Motor neuron (in vitro differentiated cells): ENCODE measurements at regions not wholly inside any gene's neighbourhood (a gene's known extent, or its start where the extent isn't known, plus 50 kb on each side); places are given as distances from the start of the nearest gene placed in this dataset.

Experiments
- ATAC-seq, 8 experiments: fragments of 200-7000 bp; cut with Tn5 transposase; replicated peaks in 6 of 8; 2 replicates each; pipeline ENCODE4 v1.8.0; 2021; ENCODE audit warnings: mild to moderate bottlenecking in 8 of 8, moderate library complexity in 8 of 8
- H3K27ac ChIP-seq, 2 donors: fragments of 250-450 bp; sonication (Bioruptor Pico); 2 replicates each; pipeline ENCODE4 v1.9.0; 2021; ENCODE audit warnings: antibody characterized with exemption in 2 of 2, mild to moderate bottlenecking in 2 of 2, moderate library complexity in 1 of 2
- H3K4me1 ChIP-seq, 2 donors: fragments of 250-450 bp; sonication (Bioruptor Pico); replicated peaks in 1 of 2; 2 replicates each; pipeline ENCODE4 v1.6.1; 2021; ENCODE audit warnings: antibody characterized with exemption in 2 of 2, mild to moderate bottlenecking in 2 of 2, moderate library complexity in 1 of 2
- H3K4me3 ChIP-seq, 5 donors: fragments of 250-450 bp; sonication (Bioruptor Pico); 2 replicates each; pipeline ENCODE4 v1.9.0; 2021; ENCODE audit warnings: antibody characterized with exemption in 5 of 5, mild to moderate bottlenecking in 5 of 5, moderate library complexity in 4 of 5
- WGBS, 10 experiments: fragments of 450-650 bp; shearing (Covaris generic); methylation state at CpG; one replicate each; pipeline ENCODE4 v1.0.0; 2022; 5-methylcytosine and 5-hydroxymethylcytosine counted together
- in situ Hi-C, 9 experiments: fragments of 400-800 bp; cut with MboI; loops; one replicate each; pipeline ENCODE4 v1.15.0; 2021; ENCODE audit warnings: low sequenced_read_pairs in 9 of 9, low pct_unique_long_range_greater_than_20kb in 2 of 9; ENCODE audit not compliant: unreplicated experiment in 9 of 9

GRCh38 chr18:39346916-39347315 is 1781.3 kb upstream of the CELF4 start:
- Histone ChIP-seq H3K27ac (no peak overlapping the region), H3K4me3 (no peak overlapping the region), H3K4me1 (peaks cover 0 to 11% of the 10 kb centered on the region in 2 donors)
- in situ Hi-C loops, result no loop called here
- peak in 3 of 8 experiments; percentile 43 to 62 (median 44) for ATAC-seq
- WGBS, 10 experiments, result 75 to 100% (median 89%) methylated on average over 1 of the region's 1 CpG; no CpG with 5 or more reads in 2 of the 10 experiments

- H3K27ac ChIP-seq, result no peak overlapping the region
- WGBS, 10 experiments, result 5 to 100% (median 89%) methylated on average over 1 to 2 of the region's 2 CpGs; no CpG with 5 or more reads in 1 of the 10 experiments
- ATAC-seq, result peak in 1 of 8 experiments; percentile 46
- H3K4me3 ChIP-seq, result no peak overlapping the region
- peaks cover 9 to 13% of the 10 kb centered on the region in 2 donors for H3K4me1 ChIP-seq
- in situ Hi-C loops, result no loop called here
Observed at GRCh38 chr18:39345321-39345720, 1779.7 kb upstream of the CELF4 start.

- Histone ChIP-seq H3K4me1 (peaks cover 12 to 13% of the 10 kb centered on the region in 2 donors), H3K4me3 (no peak overlapping the region), H3K27ac (no peak overlapping the region)
- in situ Hi-C loops, result no loop called here
- WGBS, 10 experiments, result 66 to 100% (median 94%) methylated on average over 4 to 5 of the region's 5 CpGs; no CpG with 5 or more reads in 1 of the 10 experiments
- no peak for ATAC-seq
Observed at GRCh38 chr18:39344487-39344886, 1778.9 kb upstream of the CELF4 start.

- ATAC-seq, result peak in 3 of 8 experiments; percentile 24 to 79 (median 72)
- Histone ChIP-seq H3K4me1 (peaks cover 2 to 12% of the 10 kb centered on the region in 2 donors), H3K27ac (no peak overlapping the region), H3K4me3 (no peak overlapping the region)
- 0 to 83% (median 50%) methylated on average over 1 to 2 of the region's 2 CpGs; no CpG with 5 or more reads in 3 of the 10 experiments for WGBS, 10 experiments
- in situ Hi-C loops, result no loop called here
Observed at GRCh38 chr18:39341129-39341528, 1775.5 kb upstream of the CELF4 start.

- in situ Hi-C loops, result no loop called here
- ATAC-seq, result no peak
- Histone ChIP-seq H3K4me3 (no peak overlapping the region), H3K27ac (no peak overlapping the region), H3K4me1 (peaks cover 2 to 12% of the 10 kb centered on the region in 2 donors)
- WGBS, 10 experiments, result 0 to 100% (median 100%) methylated on average over 1 of the region's 1 CpG; no CpG with 5 or more reads in 3 of the 10 experiments
Observed at GRCh38 chr18:39340418-39340817, 1774.8 kb upstream of the CELF4 start.

GRCh38 chr18:39329496-39330275 is 1764.1 kb upstream of the CELF4 start:
- Histone ChIP-seq H3K4me3 (no peak overlapping the region), H3K27ac (no peak overlapping the region), H3K4me1 (peaks cover 0 to 6% of the 10 kb centered on the region in 2 donors)
- in situ Hi-C loops, result no loop called here
- ATAC-seq, result peak in 1 of 8 experiments; percentile 41

GRCh38 chr18:39326772-39327171 is 1761.2 kb upstream of the CELF4 start:
- in situ Hi-C loops, result no loop called here
- Histone ChIP-seq H3K4me1 (peaks cover 0 to 2% of the 10 kb centered on the region in 2 donors), H3K4me3 (no peak overlapping the region), H3K27ac (no peak overlapping the region)
- 0 to 100% (median 73%) methylated on average over 1 to 2 of the region's 2 CpGs; no CpG with 5 or more reads in 1 of the 10 experiments for WGBS, 10 experiments
- no peak for ATAC-seq

- Histone ChIP-seq H3K4me3 (no peak overlapping the region), H3K27ac (no peak overlapping the region), H3K4me1 (peaks cover 0 to 6% of the 10 kb centered on the region in 2 donors)
- no peak for ATAC-seq
- in situ Hi-C loops, result no loop called here
- 0 to 100% (median 93%) methylated on average over 1 of the region's 1 CpG; no CpG with 5 or more reads in 4 of the 10 experiments for whole genome bisulfite sequencing, 10 experiments
Observed at GRCh38 chr18:39325973-39326372, 1760.4 kb upstream of the CELF4 start.

- ATAC-seq, result peak in 1 of 8 experiments; percentile 18
Observed at GRCh38 chr18:39319141-39319540, 1753.5 kb upstream of the CELF4 start.

GRCh38 chr18:39318462-39318861 is 1752.9 kb upstream of the CELF4 start:
- in situ Hi-C loops, result no loop called here

More at GRCh38 chr18:39319141-39319540, 1753.5 kb upstream of the CELF4 start:
- Histone ChIP-seq H3K4me1 (peaks cover 0 to 4% of the 10 kb centered on the region in 2 donors), H3K4me3 (no peak overlapping the region), H3K27ac (no peak overlapping the region)
- in situ Hi-C loops, result no loop called here

GRCh38 chr18:39318008-39318407 is 1752.4 kb upstream of the CELF4 start:
- no peak for ATAC-seq
- in situ Hi-C loops, result no loop called here
- 40 to 100% (median 97%) methylated on average over 1 to 3 of the region's 3 CpGs for WGBS, 10 experiments

More at GRCh38 chr18:39318462-39318861, 1752.9 kb upstream of the CELF4 start:
- ATAC-seq, result peak in 2 of 8 experiments; percentile 21 to 36
- Histone ChIP-seq H3K27ac (no peak overlapping the region), H3K4me3 (no peak overlapping the region), H3K4me1 (peaks cover 0 to 6% of the 10 kb centered on the region in 2 donors)
- 0 to 100% (median 94%) methylated on average over 1 to 2 of the region's 2 CpGs; no CpG with 5 or more reads in 4 of the 10 experiments for WGBS, 10 experiments

GRCh38 chr18:39314595-39314994 is 1749.0 kb upstream of the CELF4 start:
- 6 to 100% (median 58%) methylated on average over 2 of the region's 2 CpGs; no CpG with 5 or more reads in 2 of the 10 experiments for whole genome bisulfite sequencing, 10 experiments
- no peak overlapping the region for H3K4me3 ChIP-seq
- ATAC-seq, result no peak
- peaks cover 0 to 6% of the 10 kb centered on the region in 2 donors for H3K4me1 ChIP-seq
- in situ Hi-C loops, result no loop called here
- no peak overlapping the region for H3K27ac ChIP-seq

More at GRCh38 chr18:39318008-39318407, 1752.4 kb upstream of the CELF4 start:
- Histone ChIP-seq H3K4me3 (no peak overlapping the region), H3K27ac (no peak overlapping the region), H3K4me1 (peaks cover 0 to 10% of the 10 kb centered on the region in 2 donors)

GRCh38 chr18:39313992-39314391 is 1748.4 kb upstream of the CELF4 start:
- H3K27ac ChIP-seq, result no peak overlapping the region
- WGBS, 10 experiments, result 20 to 100% (median 70%) methylated on average over 2 to 4 of the region's 4 CpGs; no CpG with 5 or more reads in 1 of the 10 experiments
- peak in 3 of 8 experiments; percentile 16 to 66 (median 30) for ATAC-seq
- H3K4me1 ChIP-seq, result peaks cover 0 to 6% of the 10 kb centered on the region in 2 donors
- no peak overlapping the region for H3K4me3 ChIP-seq
- in situ Hi-C loops, result no loop called here
